ENCODE measurements at regions not wholly inside any gene's neighbourhood (a gene's known extent, or its start where the extent isn't known, plus 50 kb on each side); places are given as distances from the start of the nearest gene placed in this dataset.
"Not testable (repeated sequence)": the region's sequence is repeated elsewhere in the genome, so short reads cannot be mapped to it uniquely, and the experiment has no call there.

DNA sequence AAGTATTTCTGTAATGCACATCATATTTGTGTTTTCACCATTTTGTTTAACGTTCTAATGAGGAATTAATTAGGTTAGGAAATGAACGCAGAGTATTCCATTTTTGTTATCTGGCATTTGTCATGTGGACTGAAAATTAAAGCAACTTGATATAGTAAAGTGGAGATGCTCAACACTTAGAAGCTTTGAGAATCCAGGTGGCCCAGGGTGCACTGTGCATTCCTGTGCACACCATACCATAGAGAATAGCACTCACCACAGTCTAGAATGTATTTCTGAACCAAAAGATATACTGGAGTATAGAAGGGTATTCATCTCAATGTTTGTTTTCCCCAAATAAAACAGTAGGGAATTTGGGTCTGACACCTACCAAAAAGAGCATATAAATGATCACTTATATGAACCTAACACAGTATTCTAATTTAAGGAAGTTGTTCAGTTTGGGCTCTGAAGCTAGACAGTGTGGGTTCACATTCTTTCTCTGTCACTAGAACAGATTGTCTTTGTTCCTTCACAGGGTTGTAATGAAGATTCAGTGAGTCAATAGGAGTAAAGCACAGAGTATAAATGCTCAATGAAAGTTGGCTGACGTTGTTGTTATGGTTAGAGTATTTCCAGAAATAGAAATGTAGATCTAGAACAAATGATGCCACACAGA lies 125.6 kb upstream of the DMRT1 start:
- DNase-seq: no peak

DNA sequence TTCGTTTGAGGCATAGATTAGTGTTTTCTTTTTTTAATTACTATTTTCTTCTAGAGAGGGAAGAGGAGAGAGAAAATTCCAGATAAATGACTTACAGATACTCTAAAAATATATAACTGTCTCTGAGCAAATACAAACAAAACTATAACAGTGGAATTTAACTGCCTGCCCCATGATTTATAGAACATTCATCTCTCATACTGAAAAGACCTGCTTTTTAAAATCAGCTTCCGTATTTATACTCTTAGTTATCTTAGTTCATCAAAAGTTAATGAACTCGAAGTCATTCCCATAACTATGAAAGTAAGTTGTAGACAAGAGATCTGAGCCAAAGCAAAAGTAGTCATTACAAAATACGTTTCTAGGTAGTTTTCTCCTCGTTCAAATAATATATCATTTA lies 123.8 kb upstream of the DMRT1 start:
- DNase-seq: no peak

DNA sequence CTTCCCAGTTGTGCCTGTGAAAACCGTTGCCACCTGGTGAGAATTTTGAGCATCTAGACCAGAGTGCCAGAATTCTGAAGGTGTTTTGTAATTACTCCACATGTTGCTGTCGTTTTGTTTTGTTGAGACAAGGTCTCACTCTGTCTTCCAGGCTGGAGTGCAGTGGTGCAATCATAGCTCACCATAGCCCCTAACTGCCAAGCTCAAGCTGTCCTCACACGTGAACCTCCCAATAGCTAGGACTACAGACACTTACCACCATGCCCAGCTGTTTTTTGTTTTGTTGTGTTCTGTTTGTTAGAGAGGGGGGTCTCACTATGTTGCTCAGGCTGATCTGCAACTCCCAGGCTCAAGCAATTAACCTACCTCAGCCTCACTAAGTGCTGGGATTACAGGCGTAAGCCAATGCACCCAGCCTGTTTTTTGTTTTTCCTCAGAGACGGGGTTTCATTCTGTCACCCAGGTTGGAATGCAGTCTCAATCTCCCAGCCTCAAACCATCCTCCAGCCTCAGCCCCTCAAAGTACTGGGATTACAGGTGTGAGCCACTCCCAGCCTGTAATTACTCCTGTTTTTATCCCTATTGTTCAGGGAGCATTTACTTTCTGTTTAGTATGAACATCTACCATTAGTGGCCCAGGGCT lies 121.1 kb upstream of the DMRT1 start:
- no peak for DNase-seq

DNA sequence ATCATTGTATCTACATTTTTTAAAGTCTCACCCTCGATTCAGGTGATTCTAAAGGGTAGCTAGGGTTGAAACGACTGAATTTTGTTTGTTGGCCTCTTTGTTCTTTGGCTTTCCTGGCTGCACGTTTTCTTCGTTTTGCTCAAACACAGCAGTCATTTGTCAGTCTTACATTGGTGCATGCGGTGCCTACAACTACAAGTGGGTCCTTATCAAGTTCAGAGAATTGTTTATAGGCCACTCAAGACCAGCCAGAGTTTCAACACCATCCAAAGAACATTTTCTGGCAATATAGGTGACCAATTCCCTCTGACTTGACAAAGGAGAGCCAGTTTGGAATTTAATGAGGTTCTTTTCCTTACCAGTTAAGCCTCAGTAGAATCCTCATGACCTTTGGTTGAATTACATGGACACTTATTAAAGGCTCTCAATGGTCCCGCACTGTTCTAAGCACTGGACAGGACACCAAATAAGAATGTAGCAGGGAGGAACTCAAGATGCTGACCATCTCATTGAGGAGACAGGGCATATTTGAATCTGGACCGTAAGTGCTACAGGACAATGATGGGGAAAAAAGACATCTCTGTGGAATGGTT lies 119.0 kb upstream of the DMRT1 start:
- no peak for DNase-seq

DNA sequence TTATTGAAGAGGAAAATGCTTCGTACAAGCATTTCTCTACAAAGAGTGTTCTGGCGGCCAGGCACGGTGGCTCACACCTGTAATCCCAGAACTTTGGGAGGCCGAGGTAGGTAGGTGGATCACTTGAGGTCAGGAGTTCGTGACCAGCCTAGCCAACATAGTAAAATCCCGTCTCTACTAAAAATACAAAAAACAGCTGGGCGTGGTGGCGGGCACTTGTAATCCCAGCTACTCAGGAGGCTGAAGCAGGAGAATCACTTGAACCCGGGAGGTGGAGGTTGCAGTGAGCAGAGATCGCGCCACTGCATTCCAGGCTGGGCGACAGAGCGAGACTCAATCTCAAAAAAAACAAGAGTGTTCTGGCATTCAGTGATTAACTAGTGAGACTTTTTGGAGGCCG lies 117.0 kb upstream of the DMRT1 start:
- DNase-seq: not testable (repeated sequence)

DNA sequence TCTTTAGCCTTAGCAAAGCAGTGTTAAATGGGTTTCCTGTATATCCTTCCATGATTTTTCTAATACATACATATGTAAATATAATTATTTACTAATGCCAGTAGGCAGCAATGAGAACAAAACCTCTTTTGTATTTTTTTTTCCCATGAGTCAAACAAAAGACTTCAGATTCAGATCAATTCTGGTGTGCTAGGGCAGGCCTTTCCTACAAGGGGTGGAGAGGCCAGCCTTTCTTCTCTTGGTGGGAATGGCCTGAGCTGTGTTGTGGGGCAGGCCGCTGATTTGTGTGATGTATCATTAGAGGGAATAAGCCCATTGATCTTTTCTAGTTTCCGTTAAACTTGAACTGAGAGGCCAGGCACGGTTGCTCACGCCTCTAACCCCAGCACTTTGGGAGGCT lies 115.5 kb upstream of the DMRT1 start:
- no peak for DNase-seq

DNA sequence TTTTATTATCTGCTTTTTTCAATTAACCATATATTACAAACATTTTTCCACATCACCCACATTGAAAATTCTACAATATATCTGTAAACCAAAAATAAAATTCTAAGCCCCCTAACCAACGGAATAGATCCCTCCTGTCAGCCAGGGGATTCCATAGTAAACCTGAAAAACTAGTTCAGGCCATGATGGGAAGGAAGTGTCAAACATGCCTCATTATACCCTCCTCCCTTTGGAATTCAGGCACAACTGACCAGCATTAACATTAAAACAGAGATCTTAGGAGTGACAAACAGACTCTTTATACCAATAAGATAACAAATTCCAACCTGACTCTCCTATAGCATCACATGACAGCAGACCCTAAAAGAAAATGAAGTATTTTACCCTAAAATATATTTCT lies 113.7 kb upstream of the DMRT1 start:
- no peak for DNase-seq

DNA sequence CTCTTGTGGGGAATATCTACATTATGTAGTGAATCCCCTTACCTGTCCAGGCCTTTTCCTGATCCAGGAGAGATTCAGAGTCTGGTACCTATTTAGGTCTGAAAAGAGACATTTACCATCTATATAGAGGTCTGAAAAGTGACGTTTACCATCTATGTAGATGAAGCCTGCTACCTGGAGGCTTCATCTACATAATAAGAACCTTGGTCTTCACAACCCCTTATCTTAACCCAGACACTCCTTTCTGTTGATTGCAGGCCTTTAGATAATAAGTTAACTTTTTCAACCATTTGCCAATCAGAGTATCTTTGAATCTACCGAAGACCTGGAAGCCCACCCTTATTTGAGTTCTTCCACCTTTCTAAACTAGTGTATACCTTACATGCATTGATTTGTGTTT lies 113.0 kb upstream of the DMRT1 start:
- no peak for DNase-seq

DNA sequence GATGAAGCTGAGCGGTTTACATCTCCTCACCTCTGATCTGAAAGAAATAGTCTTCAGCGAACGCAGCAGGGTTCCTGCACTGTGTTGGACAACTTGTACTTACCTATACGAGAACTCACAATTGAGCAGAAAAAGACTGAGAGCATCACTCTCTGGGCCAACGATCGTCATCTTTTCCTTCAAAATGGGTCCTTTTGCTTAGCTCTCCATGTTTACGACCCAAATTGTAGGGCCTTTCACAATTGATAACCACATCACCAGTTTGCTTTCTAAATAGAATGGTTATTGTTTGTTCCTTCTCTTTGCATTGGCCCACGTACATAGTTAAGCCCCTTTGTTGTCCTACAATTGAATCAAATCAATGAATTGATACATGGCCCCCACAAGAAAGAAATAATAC lies 110.0 kb upstream of the DMRT1 start:
- no peak for DNase-seq

DNA sequence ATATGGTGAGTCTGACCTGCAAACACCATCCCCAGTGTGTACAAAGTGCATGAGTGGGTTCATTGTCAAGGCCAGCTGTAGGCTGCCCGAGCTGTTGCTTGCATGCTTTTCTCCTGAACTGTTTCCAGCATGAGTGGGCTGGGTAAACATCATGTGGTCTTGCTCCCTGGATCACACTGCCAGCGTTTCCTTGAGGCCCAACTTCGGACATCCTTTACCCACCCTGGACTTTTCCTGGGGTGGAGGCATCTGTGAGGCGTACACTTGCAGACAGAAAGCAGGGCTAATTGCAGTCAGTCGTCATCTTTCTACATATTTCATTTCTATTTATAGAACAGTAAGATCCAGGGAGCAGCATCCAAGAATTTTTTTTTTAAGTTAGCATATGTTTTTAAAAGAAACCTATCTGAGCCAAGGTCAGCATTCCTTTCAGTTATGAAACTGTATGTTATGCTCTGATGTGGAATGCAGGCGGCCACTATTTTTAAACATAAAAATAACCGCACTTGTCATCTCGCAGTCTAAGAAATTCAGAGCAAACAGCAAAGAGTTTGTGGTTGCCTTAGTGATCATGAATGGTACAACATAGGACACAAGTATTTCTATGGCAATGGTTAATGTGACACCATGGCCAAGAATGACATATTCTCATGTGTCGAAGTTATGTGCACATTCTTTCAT lies 106.5 kb upstream of the DMRT1 start:
- DNase-seq: peak; percentile 75

DNA sequence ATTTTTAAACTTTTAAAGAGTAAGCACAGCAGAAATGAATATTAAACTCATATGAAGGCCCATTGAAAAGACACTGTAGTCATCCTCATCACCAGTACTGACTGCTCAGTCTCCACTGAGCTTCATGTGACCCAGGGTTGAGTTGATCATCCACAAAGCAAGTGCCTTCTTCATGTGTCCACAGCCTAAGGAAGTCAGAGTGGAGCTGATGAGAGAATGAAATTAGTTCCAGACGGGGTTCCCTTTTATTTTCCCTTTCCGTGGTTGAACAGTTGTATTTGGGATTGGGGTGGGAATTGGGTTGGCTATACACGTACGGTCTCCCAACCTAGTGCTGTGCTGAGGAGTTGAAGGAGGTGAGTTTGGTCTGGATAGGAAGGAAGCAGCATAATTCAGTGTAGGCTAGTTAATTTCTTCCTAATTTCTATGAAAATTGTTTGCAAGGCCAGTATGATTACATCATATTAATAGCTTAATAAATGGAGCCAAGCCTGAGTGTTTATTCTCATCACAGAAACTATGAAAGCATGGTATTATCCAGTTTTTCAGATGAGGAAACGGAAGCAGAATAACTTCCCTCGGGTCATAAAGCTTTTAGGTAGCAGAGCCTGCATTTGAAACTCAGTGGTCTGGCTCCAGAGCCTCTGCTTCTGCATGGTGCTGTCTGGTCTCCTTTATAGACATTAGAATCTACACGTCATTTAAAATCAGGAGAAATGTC lies 103.9 kb upstream of the DMRT1 start:
- DNase-seq: no peak

DNA sequence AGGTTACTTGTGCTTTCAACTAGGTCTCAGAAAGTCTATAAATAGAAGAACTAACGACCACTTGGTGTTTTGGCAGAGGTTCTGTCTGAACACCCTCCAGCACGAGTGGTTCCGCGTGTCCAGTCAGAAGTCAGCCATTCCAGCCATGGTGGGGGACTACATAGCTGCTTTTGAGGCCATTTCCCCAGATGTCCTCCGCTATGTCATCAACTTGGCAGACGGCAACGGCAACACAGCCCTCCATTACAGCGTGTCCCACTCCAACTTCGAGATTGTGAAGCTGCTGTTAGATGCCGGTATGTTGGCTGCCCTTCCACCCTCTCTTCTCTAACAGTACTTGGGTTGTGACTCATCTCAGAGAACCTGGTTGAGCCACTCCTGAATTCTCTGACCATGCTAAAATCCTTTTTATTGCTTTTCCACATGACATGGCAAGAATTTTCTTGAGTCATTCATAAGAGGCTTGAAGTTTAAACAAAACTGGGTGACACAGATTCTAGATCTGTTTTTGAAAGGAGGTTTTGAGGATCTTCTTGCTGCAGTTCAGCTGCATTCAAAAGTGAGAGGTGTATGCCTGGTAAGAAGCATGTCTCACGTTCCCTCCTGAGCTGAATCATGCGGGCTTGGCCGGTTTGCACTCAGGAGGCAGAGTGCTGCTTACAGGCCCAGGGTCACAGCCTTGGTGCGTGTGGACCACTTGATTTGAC lies 103.1 kb upstream of the DMRT1 start:
- peak; percentile 42 for DNase-seq

DNA sequence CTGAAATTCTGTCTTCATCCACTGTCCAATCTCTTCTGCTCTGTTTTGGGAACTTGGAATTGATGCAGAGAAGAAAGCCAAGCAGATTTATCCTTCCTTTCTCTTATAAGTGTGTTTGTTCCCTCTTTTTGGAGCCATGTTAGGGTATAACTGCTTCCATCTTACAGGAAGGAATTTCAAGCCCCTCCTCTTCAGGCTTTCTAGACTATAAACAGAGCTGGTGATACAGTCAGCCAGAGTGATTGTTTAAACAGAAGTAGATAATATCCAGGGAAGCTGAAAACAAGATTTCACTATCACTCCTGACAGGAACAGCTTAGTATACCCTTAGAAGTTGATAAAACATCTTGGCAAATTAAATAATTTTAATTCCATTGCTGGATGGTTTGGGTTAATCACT lies 102.1 kb upstream of the DMRT1 start:
- no peak for DNase-seq

DNA sequence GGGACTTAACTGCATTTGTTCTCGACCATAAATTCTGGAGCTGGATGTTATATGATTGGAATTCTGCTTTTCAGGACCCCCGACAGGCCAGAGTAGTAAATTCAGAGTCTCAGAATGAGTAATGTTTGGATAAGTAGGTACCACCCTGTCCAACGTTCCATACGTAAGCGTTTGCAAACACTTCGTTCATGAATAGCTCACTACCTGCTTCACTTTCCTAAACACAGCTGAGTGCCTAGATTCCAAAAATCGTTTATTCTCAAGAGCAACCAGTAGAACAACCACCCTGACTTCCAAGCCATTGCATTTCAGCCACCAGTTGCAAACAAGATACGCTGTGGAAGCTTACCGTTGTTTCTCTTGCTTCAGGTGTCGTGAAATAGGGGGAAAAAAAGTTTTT lies 101.3 kb upstream of the DMRT1 start:
- DNase-seq: no peak

DNA sequence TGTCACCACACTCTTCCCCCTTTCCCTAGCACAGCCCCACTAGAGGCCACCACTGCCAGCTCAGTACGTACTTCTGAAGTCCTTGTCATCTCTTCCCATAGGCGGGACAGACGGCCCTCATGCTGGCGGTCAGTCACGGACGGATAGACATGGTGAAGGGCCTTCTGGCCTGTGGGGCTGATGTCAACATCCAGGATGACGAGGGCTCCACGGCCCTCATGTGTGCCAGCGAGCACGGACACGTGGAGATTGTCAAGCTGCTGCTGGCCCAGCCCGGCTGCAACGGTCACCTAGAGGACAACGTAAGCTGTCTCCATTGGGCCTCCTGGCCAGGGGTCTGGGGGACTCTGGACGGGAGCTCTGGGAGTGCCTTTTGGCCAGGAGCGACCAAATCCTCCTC lies 99.4 kb upstream of the DMRT1 start:
- DNase-seq: no peak

DNA sequence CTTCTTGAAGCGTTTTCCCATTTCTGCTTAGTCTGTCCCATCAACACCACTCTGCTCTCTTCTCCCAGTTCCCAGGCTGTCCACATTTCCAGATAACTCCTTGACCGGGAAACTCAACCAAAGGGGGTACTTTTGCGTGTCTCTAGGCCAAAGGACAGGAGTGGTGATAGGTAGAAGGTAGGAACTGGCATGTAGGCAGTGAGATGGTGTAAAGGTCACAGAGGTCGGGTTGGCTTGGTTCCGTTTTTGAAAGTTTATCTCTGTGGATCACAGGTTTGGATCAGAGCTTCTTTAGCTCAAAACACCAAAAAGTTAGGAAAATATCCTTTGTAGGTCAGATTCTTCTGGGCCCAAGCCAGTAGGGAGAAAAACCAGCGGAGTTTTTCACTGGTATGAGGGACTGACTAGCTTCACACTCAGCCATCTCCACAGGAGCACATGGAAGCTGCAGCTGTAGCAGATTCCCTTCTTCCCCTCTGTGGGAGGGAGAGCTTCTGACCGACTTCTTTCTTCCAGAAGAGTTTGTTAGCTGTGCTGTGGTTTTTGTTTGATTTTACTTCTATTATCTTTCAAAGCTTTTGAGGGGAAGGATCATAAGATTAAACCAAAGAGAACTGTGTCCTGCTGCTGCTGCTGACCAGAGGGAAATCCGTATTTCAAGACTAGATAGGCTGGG lies 98.4 kb upstream of the DMRT1 start:
- no peak for DNase-seq

DNA sequence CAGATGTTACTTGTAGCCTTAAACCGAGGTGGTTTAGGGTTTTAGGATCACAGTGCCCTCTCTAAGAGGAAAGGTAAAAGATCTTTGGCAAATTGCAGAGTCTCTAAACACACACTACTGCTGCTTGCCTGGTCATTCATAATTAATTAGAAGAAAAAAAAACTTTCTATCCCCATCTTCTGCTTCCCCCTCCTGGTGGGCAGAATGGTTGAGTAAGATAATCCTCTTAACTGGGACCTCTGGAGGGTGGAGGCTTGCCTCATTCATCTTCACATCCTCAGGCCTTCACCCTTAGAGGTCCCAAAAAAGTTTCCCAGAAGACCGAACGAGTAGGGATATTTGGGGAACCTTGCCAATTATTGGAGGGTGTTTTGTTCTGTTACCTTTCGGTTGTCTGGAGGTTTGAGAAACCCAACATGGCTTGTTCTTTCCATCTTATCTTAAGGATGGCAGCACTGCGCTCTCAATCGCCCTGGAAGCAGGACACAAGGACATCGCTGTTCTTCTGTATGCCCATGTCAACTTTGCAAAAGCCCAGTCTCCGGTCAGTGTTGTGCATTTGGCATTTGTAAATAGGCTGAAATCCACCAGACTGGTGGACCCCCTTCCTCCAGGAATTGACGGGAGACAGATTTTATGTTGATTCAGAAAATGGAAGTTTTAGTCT lies 97.3 kb upstream of the DMRT1 start:
- DNase-seq: no peak

DNA sequence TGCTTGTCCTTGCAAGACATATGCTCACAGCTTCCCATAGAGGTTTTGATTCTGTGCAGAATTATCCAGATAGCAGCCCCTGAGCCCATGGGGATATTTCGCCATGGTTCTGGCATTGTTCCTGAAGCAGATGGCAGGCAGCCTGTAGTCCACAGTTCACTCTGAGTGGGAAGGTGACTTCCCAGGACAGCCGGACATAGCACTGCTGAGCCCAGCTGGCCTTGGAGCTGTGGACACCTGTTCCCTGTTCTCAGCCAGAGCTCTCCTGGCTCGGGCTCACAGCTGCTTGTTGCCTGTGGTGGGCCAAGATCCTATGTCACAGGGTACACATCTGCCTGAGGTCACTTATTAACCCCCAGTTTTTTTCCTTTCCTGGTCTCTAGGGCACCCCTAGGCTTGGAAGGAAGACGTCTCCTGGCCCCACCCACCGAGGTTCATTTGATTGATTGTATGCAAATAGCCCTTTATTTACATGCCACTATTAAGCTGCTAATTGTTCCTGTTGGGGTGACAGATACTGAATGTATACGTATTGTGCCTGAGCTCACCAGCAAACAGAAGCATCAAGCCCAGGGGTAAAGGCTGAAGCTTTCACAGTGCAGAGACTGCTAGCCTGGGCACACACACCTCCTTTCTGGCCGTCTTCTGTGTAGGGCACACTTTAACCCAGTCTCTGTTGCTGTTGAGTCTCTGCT lies 96.6 kb upstream of the DMRT1 start:
- DNase-seq: peak; percentile 86

DNA sequence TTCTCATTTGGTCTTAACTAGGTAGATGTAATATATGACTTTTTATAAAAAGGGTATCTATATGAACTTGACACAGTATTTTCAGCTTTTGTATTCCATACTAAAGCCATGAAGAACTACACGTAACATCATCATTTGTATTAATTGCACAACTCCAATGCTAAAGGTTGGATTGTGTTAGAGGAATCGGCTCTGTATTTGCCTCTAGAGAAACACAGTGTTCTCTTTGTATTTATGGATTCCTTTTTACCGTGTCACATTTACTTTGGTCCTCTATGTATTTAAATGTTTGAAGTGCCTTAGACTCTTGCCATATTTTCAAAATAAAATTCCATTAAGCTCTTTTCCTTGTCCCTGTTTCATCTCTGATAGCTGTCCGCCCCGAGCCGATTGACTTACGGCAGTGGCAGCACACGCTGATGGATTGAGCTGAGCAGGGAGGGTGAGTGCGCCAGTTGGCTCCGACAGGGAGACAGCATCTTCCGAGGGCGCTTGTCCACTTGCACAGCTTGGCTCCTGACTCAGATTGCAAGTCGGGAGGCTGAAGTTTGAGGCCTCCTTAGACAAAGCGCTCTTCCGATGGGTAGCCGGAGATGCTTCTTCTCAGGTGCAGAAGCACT lies 95.6 kb upstream of the DMRT1 start:
- no peak for DNase-seq
